MG63 (cell line): ENCODE measurements at regions not wholly inside any gene's neighbourhood (a gene's known extent, or its start where the extent isn't known, plus 50 kb on each side); places are given as distances from the start of the nearest gene placed in this dataset.

Experiments used
- DNase-seq: peaks from one replicate; pipeline ENCODE4 v3.0.0-alpha.2; 2020
- H3K27me3 ChIP-seq: fragments of 250-450 bp; sonication (Bioruptor Pico); 2 replicates; pipeline ENCODE4 v1.5.1; 2020; ENCODE audit warnings: mild to moderate bottlenecking, moderate library complexity
- H3K36me3 ChIP-seq: fragments of 250-450 bp; sonication (Bioruptor Pico); 2 replicates; pipeline ENCODE4 v1.5.1; 2020; ENCODE audit warnings: mild to moderate bottlenecking, moderate library complexity
- H3K4me3 ChIP-seq: fragments of 250-450 bp; sonication (Bioruptor Pico); 2 replicates; pipeline ENCODE4 v1.5.1; 2020; ENCODE audit warnings: mild to moderate bottlenecking, moderate library complexity
- H3K9me3 ChIP-seq: fragments of 250-450 bp; sonication (Bioruptor Pico); 2 replicates; pipeline ENCODE4 v1.5.1; 2020; ENCODE audit warnings: mild to moderate bottlenecking, moderate library complexity

DNA sequence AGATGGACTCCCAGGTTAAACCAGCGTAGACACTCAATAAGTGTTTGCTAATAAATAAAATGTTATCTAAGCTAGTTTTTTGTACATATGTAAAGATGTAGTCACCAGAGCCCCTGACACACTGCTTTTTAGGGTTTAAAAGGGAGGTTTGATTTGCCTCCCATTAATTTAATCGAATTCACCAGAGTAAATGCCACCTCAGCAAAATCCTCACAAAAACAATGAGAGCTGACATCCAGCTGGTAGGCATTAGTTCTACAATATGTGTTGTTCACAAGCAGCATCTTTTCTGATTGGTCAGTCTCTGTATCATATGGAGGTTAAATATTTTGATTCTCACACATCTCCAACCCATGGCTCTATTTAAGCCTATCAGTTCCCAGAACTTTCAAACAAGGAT is 382.6 kb downstream of the CENPC start:
- Histone ChIP-seq H3K27me3 (no peaks in the 10 kb centered on the region), H3K9me3 (no peaks in the 10 kb centered on the region), H3K36me3 (no peaks in the 10 kb centered on the region), H3K4me3 (no peak overlapping the region)
- no peak for DNase-seq

DNA sequence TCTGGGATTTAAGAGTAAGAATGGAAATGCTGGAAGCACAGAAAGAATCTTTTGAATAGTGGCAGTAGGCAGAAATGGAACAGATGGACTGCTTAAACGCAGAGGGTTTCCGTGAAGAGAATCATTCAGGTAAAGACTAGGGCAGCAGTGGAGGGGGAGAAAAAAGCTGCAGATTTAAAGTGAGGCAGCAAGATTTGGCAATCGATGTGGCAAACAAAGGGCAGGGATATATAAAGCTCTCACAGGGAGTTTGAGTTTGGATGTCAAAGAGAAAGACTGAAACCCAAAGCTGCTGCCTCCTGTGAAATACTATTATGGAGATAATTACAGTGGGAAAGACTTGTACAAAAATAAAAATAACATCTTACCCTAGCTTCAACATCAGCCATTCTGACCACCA is 384.0 kb downstream of the CENPC start:
- Histone ChIP-seq H3K36me3 (no peaks in the 10 kb centered on the region), H3K27me3 (no peaks in the 10 kb centered on the region), H3K9me3 (no peaks in the 10 kb centered on the region), H3K4me3 (no peak overlapping the region)
- DNase-seq, result no peak

DNA sequence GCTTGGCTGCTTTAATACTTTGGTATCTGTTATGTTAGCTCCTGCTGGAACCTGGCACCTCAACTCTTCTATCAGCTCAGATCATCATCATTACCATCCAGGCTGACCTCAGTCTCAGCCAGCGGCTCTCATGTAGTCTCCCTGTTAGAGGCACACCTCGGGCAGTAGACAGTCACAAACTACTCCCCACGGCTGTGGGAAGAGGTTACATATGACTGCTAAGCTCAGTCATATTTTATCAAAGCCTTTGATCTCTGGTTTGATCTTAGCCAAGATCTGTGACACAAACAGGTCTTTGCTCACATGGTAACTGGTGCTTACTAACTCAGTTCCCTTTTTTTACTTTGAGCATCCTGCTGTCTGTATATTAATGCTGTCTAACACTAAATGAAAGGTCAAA is 384.9 kb downstream of the CENPC start:
- Histone ChIP-seq H3K36me3 (no peaks in the 10 kb centered on the region), H3K4me3 (no peak overlapping the region), H3K27me3 (no peaks in the 10 kb centered on the region), H3K9me3 (no peaks in the 10 kb centered on the region)
- DNase-seq, result no peak

DNA sequence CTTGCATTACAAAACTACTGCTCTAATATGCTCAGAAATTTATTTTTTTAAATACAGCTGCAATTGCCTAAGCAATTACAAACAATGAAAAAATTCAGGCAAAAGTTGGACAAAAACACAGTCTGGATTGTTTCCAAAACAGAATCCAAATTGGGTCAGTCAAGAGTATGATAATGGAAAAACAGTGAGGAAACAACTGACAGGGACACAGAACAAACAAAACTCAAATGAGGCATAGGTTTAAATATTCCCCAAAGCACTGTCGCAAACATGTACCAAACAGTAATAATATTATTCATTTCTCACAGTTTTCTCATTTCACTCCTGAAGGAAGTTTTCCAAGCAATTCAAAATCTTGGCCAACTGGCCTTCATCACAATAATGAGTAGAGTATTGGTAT is 386.6 kb downstream of the CENPC start:
- H3K9me3 ChIP-seq, result no peaks in the 10 kb centered on the region
- no peak overlapping the region for H3K4me3 ChIP-seq
- DNase-seq, result no peak
- no peaks in the 10 kb centered on the region for H3K27me3 ChIP-seq
- H3K36me3 ChIP-seq, result no peaks in the 10 kb centered on the region

DNA sequence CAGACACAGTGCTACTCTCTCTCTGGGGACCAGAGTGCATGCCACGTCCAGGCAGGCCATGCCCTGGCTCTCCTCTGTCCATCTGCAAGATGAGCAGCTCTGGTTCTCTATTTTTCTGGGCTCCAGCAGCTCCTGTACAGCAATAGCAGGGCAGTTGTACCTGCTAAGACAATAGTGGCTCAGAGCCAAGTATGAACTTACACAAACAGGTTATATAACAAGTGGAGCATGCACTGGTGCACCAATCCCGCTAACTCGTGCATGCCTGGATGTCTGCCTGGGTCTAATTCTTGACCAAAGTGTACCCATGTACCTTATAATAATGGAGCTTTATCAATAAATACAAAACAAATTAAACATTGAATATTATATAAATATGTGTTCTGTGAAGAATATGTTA is 392.3 kb downstream of the CENPC start:
- Histone ChIP-seq H3K36me3 (no peaks in the 10 kb centered on the region), H3K9me3 (no peaks in the 10 kb centered on the region), H3K4me3 (no peak overlapping the region), H3K27me3 (no peaks in the 10 kb centered on the region)
- DNase-seq, result no peak

DNA sequence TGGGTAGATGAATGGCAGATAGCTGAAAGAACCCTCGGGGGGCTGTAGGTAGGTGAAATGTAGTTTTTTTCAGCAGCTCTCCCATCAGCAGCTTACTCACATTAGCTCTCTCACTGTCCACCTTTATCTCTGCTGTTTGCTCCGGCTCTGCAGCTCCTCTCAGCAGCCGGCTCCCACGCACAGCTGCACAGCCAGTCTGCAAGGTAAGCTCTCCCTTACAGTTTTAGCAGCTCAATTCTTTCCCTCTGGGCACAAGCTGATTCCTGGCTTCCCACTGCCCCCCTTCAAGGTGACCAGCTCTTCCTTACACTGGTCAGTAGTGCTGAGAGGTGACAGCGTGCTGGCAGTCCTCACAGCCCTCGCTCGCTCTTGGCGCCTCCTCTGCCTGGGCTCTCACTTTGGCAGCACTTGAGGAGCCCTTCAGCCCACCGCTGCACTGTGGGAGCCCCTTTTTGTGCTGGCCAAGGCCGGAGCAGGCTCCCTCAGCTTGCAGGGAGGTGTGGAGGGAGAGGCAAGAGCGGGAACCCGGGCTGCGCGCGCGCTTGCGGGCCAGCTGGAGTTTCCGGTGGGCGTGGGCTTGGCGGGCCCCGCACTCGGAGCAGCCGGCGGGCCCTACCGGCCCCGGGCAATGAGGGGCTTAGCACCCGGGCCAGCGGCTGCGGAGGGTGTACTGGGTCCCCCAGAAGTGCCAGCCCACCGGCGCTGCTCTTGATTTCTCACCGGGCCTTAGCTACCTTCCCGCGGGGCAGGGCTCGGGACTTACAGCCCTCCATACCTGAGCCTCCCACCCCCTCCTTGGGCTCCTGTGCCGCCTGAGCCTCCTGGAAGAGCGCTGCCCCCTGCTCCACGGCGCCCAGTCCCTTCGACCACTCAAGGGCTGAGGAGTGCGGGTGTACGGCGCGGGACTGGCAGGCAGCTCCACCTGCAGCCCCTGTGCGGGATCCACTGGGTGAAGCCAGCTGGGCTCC is 393.6 kb downstream of the CENPC start:
- no peak overlapping the region for H3K4me3 ChIP-seq
- no peaks in the 10 kb centered on the region for H3K36me3 ChIP-seq
- no peaks in the 10 kb centered on the region for H3K27me3 ChIP-seq
- no peak for DNase-seq
- H3K9me3 ChIP-seq, result no peaks in the 10 kb centered on the region

DNA sequence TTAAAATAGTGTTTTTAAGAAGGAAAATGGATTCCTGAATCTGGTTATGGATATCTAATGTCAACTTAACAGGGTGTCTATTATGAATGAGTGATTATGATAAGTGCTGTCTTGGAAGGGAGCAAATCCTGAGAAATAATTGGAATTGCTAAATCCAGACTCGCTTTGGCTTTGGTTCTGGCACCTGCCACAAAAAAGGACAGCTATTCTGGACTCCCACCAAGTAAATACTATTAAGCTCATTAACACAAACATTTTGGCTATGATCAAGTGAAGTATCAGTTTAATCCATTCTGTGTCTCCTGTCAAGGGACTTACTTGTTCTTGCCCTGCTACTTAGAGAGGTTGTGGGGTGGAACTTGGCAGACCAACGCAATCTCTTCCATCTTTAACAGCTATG is 403.7 kb downstream of the CENPC start:
- no peak overlapping the region for H3K4me3 ChIP-seq
- no peaks in the 10 kb centered on the region for H3K36me3 ChIP-seq
- DNase-seq, result no peak
- H3K27me3 ChIP-seq, result no peaks in the 10 kb centered on the region
- no peaks in the 10 kb centered on the region for H3K9me3 ChIP-seq

DNA sequence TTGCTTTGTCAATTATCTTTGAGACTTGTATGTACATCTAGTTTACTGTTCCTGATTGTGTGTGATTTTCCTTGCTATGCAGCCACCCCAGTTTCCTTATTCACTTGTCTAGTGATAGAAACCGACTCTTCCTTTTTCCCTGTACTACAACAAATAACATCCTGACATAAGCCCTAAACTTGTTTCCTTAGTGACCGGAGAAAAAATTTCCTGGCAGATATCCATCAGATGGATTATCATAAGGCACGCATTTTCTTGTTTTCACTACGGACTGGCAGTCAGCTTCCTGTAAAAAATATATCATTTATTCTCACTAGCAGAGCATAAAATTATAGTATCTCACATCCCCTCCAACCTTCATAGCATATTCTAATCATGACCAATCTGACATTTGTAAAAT is 410.7 kb downstream of the CENPC start:
- no peak for DNase-seq
- no peaks in the 10 kb centered on the region for H3K36me3 ChIP-seq
- H3K9me3 ChIP-seq, result no peaks in the 10 kb centered on the region
- H3K27me3 ChIP-seq, result no peaks in the 10 kb centered on the region
- no peak overlapping the region for H3K4me3 ChIP-seq

DNA sequence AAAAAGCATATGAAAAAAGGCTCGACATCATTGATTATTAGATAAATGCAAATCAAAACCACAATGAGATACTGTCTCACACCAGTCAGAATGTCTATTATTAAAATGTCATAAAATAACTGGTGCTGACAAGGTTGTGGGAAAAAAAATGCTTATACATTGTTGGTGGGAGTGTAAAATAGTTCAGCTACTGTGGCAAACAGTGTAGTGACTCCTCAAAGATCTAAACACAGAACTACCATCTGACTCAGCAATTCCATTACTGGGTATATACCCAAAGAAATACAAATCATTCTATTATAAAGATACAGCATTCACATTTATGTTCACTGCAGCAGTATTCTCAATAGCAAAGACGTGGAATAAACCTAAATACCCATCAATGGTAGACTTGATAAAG is 412.1 kb downstream of the CENPC start:
- no peaks in the 10 kb centered on the region for H3K36me3 ChIP-seq
- H3K9me3 ChIP-seq, result no peaks in the 10 kb centered on the region
- no peak overlapping the region for H3K4me3 ChIP-seq
- H3K27me3 ChIP-seq, result no peaks in the 10 kb centered on the region
- no peak for DNase-seq

DNA sequence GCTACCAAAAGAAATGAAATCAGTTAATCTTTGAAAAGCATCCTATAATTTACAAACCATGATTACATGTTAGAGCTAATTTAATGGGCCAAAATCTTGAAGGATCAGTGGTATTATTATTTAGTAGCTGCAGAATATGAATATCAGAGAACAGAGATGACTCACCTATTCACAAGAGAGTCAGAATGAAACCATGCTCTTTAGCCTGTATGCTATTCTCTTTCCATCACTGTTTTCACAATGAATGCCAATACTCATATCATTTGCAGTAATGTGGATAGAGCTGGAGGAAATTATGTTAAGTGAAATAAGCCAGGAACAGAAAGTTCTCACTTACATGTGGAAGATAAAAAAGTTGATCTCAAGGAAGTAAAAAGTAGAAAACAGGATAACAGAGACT is 414.1 kb downstream of the CENPC start:
- no peaks in the 10 kb centered on the region for H3K36me3 ChIP-seq
- no peaks in the 10 kb centered on the region for H3K27me3 ChIP-seq
- DNase-seq, result no peak
- no peaks in the 10 kb centered on the region for H3K9me3 ChIP-seq
- H3K4me3 ChIP-seq, result no peak overlapping the region

DNA sequence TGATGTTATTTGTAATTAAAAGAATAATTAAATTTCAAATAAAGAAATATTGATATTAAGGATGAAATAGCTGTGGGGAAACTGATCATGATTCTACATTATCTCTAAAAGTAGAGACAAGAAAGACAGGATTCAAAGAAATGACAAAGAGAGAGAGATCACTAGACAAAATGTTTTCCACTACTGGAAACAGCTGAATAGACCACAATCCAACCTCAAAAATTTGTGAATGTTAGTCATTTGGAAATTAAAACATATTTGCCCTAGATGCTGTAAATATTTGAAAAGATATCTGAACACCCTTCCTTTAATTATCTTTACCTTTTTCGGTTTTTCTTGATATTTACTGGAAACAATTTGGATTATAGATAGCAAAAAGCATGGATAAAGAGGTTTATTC is 414.9 kb downstream of the CENPC start:
- Histone ChIP-seq H3K9me3 (no peaks in the 10 kb centered on the region), H3K4me3 (no peak overlapping the region), H3K36me3 (no peaks in the 10 kb centered on the region), H3K27me3 (no peaks in the 10 kb centered on the region)
- no peak for DNase-seq

DNA sequence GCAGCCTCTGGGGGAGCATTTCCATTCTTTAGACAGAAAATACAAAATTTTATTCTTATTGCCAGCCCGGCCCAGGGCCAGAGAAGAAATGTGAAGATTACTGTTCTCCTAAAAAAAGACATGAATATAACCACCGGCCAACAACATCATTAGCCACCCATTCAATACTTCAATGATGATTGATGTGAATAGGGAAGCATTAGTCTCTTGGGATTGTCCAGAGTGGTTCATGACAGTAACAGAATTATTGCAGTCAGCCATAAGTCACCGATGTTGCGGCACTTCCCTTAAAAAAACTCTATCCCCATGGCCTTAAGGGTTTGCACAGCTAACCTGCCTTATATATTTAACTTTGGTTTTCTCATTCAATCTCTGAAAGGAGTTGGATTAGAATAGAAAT is 418.7 kb downstream of the CENPC start:
- Histone ChIP-seq H3K27me3 (no peaks in the 10 kb centered on the region), H3K9me3 (no peaks in the 10 kb centered on the region), H3K4me3 (no peak overlapping the region), H3K36me3 (no peaks in the 10 kb centered on the region)
- DNase-seq, result no peak

DNA sequence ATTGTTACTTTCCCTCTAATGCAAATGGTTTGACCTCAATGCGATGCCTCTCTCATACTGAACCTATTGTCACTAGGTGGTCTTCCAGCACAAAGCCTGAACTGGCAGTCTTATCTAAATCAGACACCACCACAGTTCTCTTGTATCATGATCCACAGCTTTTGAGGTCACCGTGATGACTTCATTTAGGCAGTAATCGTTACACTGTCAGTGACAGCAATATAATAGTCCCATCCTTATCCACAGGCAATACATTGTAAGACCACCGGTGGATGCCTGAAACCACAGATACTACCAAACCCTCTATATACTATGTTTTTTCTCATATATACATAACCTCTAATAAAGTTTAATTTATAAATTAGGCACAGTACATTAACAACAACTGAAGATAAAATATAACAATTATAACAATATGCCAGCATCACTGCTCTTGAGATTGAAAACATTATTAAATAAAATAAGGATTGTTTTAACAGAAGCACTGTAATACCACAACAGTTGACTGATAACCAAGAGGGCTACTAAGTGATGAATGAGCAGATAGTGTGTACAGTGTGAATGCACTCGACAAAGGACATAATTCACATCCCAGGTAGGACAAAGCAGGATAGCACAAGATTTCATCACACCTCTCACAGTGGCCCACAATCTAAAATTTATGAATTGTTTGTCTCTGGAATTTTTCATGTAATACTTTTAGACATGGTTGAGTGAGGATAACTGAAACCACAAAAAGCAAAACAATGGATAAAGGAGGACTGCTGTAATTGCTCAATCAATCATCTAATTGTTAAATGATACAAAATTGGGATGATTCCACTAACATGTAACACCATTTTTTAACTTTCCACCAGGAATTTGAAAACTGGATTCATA is 419.4 kb downstream of the CENPC start:
- H3K27me3 ChIP-seq, result no peaks in the 10 kb centered on the region
- H3K36me3 ChIP-seq, result no peaks in the 10 kb centered on the region
- H3K9me3 ChIP-seq, result no peaks in the 10 kb centered on the region
- no peak overlapping the region for H3K4me3 ChIP-seq
- no peak for DNase-seq

DNA sequence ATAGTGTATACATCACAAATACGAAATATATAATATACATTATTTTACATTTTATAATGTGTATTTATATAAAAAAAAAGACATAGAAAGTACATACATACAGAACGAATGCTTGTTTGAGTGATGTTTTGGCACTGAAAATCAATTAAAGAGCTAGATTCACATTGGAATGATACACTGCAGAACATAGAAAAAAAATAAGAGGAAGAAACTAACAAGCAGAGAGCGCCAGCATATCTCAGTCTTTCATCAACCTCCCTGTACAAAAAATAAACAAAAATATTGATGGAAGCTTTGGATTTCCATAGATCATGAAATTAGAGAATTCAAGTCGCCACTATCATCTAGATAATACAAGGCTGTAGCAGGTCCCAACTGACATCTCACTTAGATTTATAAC is 420.6 kb downstream of the CENPC start:
- DNase-seq, result no peak
- Histone ChIP-seq H3K36me3 (no peaks in the 10 kb centered on the region), H3K9me3 (no peaks in the 10 kb centered on the region), H3K27me3 (no peaks in the 10 kb centered on the region), H3K4me3 (no peak overlapping the region)

DNA sequence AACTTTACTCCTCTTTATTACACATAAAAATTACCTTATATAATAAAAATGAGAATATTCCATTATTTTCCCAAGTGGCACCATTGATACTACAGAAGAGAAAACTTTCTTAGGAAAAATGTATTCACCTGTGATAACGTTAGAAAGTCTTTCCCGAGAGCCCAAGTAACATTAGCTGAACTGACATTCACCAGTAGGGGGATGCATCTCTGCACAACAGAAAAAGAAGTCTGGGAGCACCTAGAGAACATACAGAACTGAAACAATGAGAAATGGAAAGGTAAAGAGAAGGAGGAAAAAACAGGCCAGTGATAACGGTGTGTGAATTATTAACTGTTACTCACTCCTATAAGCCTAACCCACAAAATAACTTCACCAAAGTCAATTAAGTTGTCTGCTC is 423.3 kb downstream of the CENPC start:
- H3K4me3 ChIP-seq, result no peak overlapping the region
- DNase-seq, result no peak
- no peaks in the 10 kb centered on the region for H3K27me3 ChIP-seq
- H3K36me3 ChIP-seq, result no peaks in the 10 kb centered on the region
- no peaks in the 10 kb centered on the region for H3K9me3 ChIP-seq

DNA sequence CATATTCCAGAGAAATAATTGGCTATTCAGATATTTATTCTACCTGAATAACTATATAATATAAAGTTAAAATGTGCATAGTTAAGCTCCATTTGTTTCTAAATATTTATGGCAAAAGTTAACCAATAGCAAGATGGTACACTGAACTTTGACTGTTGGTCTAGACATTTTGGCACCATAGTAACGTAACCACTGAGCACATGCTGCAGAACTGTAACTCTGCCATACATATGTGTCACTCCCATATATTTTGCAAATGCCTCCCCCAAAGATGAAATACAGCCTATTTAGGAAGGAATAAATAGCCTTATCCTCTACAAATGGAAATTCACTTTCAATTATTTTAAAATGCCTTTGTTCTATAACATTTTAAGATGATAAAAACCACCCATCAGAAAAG is 424.9 kb downstream of the CENPC start:
- H3K27me3 ChIP-seq, result no peaks in the 10 kb centered on the region
- H3K36me3 ChIP-seq, result no peaks in the 10 kb centered on the region
- no peaks in the 10 kb centered on the region for H3K9me3 ChIP-seq
- H3K4me3 ChIP-seq, result no peak overlapping the region
- no peak for DNase-seq

DNA sequence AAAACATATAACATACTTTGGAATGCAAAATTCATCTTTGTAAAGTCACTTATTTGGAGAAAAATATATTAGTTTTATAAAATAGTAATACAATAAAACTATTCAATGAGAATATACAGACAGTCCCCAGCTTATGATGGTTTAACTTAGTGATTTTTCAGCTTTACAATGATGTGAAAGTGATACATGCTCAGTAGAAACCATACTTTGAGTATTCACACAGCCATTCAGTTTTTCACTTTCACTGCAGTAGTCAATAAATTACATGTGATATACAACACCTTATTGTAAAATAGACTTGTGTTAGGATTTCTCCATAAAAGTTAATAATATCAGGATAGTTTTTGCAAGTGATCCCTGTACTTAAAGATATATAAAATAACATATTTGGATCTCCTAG is 436.0 kb downstream of the CENPC start:
- DNase-seq, result no peak
- Histone ChIP-seq H3K36me3 (no peaks in the 10 kb centered on the region), H3K4me3 (no peak overlapping the region), H3K27me3 (no peaks in the 10 kb centered on the region), H3K9me3 (no peaks in the 10 kb centered on the region)
